ENCODE measurements at regions not wholly inside any gene's neighbourhood (a gene's known extent, or its start where the extent isn't known, plus 50 kb on each side); places are given as distances from the start of the nearest gene placed in this dataset.

DNA sequence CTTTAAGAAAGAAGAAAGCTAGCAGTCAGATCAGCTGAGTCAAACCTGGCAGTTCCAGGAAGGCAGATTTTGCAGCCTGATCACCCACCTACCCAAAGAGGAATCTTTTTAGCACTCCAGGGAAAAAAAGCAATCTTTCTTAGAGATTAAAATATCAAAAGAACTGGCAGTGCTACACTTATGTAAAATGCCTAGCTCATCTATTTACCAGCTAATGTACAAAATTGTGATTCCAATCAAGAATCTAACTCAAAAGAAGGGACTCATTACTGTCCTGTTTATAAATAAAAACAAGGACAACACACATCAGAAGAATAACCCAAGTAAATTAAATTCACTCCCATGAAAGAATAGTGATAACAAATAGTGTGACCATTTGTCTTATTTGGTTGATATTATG, 222.4 kb upstream of the ERCC4 start:
- Histone ChIP-seq H4K5ac (ENCODE audit: low read depth, low read length) (no peak overlapping the region), H3K4ac (ENCODE audit: low read depth, low read length) (no peak overlapping the region), H3K79me1 (ENCODE audit: low read depth in 1 of 2, low read length in 2 of 2) (no peaks in the 10 kb centered on the region), H2BK15ac (ENCODE audit: low read depth, low read length) (no peak overlapping the region), H3K9ac (ENCODE audit: low read depth, low read length) (no peak overlapping the region), H3K14ac (replicated peaks; ENCODE audit: low read depth, low read length) (no peak overlapping the region), H3K56ac (ENCODE audit: extremely low read depth, insufficient read depth, low read length) (no peak overlapping the region), H3K18ac (ENCODE audit: low read depth, low read length) (no peak overlapping the region), H2AK5ac (ENCODE audit: low read depth, low read length) (no peak overlapping the region), H4K20me1 (ENCODE audit: insufficient read depth, low read length) (no peaks in the 10 kb centered on the region), H2BK5ac (ENCODE audit: low read depth, low read length, poor library complexity, severe bottlenecking) (no peak overlapping the region), H3K36me3 (ENCODE audit: control insufficient read depth, insufficient read depth, low read length) (no peaks in the 10 kb centered on the region), H4K91ac (ENCODE audit: insufficient read depth, low read depth, low read length) (no peak overlapping the region), H2BK20ac (ENCODE audit: low read depth, low read length) (no peak overlapping the region), H3K27me3 (ENCODE audit: control insufficient read depth, insufficient read depth, low read length) (no peaks in the 10 kb centered on the region), H2BK120ac (ENCODE audit: low read depth, low read length) (no peak overlapping the region), H3K4me3 (ENCODE audit: insufficient read depth, low read depth, low read length) (no peak overlapping the region), H3K9me3 (ENCODE audit: control insufficient read depth, insufficient read depth, low read length) (peaks cover 9% of the 10 kb centered on the region; the same call in 1 of the 2 replicates), H3K23ac (ENCODE audit: low read depth, low read length) (no peak overlapping the region), H2AFZ (replicated peaks; ENCODE audit: low read length, poor library complexity) (no peak overlapping the region), H4K8ac (ENCODE audit: low read depth in 2 of 2, low read length in 2 of 2) (no peak overlapping the region), H3K9me1 (ENCODE audit: insufficient read depth, low read length) (no peaks in the 10 kb centered on the region), H3K4me1 (ENCODE audit: control insufficient read depth, insufficient read depth, low read length) (no peaks in the 10 kb centered on the region), H3K27ac (ENCODE audit: insufficient read depth, low read length) (no peak overlapping the region), H3K4me2 (ENCODE audit: low read depth, low read length) (no peak overlapping the region), H2AK9ac (replicated peaks; ENCODE audit: low read depth, low read length, poor library complexity) (no peak overlapping the region)
- DNase-seq (no peak), ATAC-seq (ENCODE audit: low read depth) (no peak)
- in situ Hi-C loops (cut with MboI; ENCODE audit: low sequenced_read_pairs) (no loop called here), dilution Hi-C loops (cut with HindIII; ENCODE audit: low sequenced_read_pairs, unreplicated experiment) (no loop called here), intact Hi-C loops (cut with micrococcal nuclease) (no loop called here)
- BruUV-seq (replicated peaks) = no TSS peak
- POLR2A ChIA-PET (ENCODE audit: unreplicated experiment) = no interaction called here
- no peak for TF ChIP-seq POLR2A (IDR thresholded peaks at IDR 0.05; ENCODE audit: low read depth, low read length)
- no peak for TF ChIP-seq RAD21 (IDR thresholded peaks at IDR 0.05; ENCODE audit: low read length)
- no peak for TF ChIP-seq CTCF (conservative IDR thresholded peaks at IDR 0.05; ENCODE audit: low read depth, low read length)
- TF ChIP-seq CHD1 (IDR thresholded peaks at IDR 0.05; ENCODE audit: low read depth, low read length) = no peak
- no peak for TF ChIP-seq RFX5 (IDR thresholded peaks at IDR 0.05; ENCODE audit: low read depth, low read length)
- CTCF ChIA-PET = no interaction called here

Data from IMR-90 (cell line).